ENCODE measurements at regions not wholly inside any gene's neighbourhood (a gene's known extent, or its start where the extent isn't known, plus 50 kb on each side); places are given as distances from the start of the nearest gene placed in this dataset.

- Histone ChIP-seq H3K27me3 (no peaks in the 10 kb centered on the region), H3K27ac (no peak overlapping the region), H3K4me3 (no peak overlapping the region), H3K4me1 (peaks cover 0 to 5% (median 0%) of the 10 kb centered on the region in 10 experiments; a peak in 3 of 20 replicates), H3K4me2 (no peak overlapping the region), H3K9ac (no peak overlapping the region), H3K9me3 (replicated peaks in 1 of 11) (no peaks in the 10 kb centered on the region), H3K36me3 (no peaks in the 10 kb centered on the region), H4K20me1 (no peaks in the 10 kb centered on the region; a peak in 1 of 22 replicates)
- no peak for TF ChIP-seq Cebpa-rat (IDR thresholded peaks at IDR 0.05)
Observed at GRCh38 chr11:127137771-127138280, 137.3 kb upstream of the KIRREL3 start.

GRCh38 chr11:127136438-127136837, 135.9 kb upstream of the KIRREL3 start:
- no peaks in the 10 kb centered on the region; a peak in 1 of 22 replicates for H4K20me1 ChIP-seq
- peaks cover 0 to 7% (median 0%) of the 10 kb centered on the region in 10 experiments; a peak in 3 of 20 replicates for H3K4me1 ChIP-seq
- H3K4me3 ChIP-seq, result no peak overlapping the region
- no peaks in the 10 kb centered on the region for H3K36me3 ChIP-seq
- no peaks in the 10 kb centered on the region for H3K9me3 ChIP-seq (replicated peaks in 1 of 11)
- H3K27ac ChIP-seq, result no peak overlapping the region
- no peaks in the 10 kb centered on the region for H3K27me3 ChIP-seq
- TF ChIP-seq Cebpa-rat (IDR thresholded peaks at IDR 0.05), result no peak
- no peak overlapping the region for H3K4me2 ChIP-seq
- H3K9ac ChIP-seq, result no peak overlapping the region

GRCh38 chr11:127135256-127135655, 134.7 kb upstream of the KIRREL3 start:
- no peak for TF ChIP-seq Cebpa-rat (IDR thresholded peaks at IDR 0.05)
- H3K9ac ChIP-seq, result no peak overlapping the region
- H3K36me3 ChIP-seq, result no peaks in the 10 kb centered on the region
- no peak overlapping the region for H3K27ac ChIP-seq
- H3K9me3 ChIP-seq (replicated peaks in 1 of 11), result no peaks in the 10 kb centered on the region
- peaks cover 0 to 7% (median 0%) of the 10 kb centered on the region in 10 experiments; a peak in 3 of 20 replicates for H3K4me1 ChIP-seq
- no peaks in the 10 kb centered on the region for H3K27me3 ChIP-seq
- H3K4me2 ChIP-seq, result no peak overlapping the region
- no peaks in the 10 kb centered on the region for H4K20me1 ChIP-seq
- no peak overlapping the region for H3K4me3 ChIP-seq

GRCh38 chr11:127133061-127133460, 132.5 kb upstream of the KIRREL3 start:
- H3K4me3 ChIP-seq, result no peak overlapping the region
- no peaks in the 10 kb centered on the region for H3K27me3 ChIP-seq
- H3K4me2 ChIP-seq, result peak overlapping the region in 1 of 11 experiments; percentile 24; a peak in 1 of 22 replicates
- H3K36me3 ChIP-seq, result no peaks in the 10 kb centered on the region
- TF ChIP-seq Cebpa-rat (IDR thresholded peaks at IDR 0.05), result no peak
- no peak overlapping the region for H3K27ac ChIP-seq
- no peak overlapping the region for H3K9ac ChIP-seq
- H4K20me1 ChIP-seq, result no peaks in the 10 kb centered on the region
- H3K4me1 ChIP-seq, result peaks cover 0 to 7% (median 0%) of the 10 kb centered on the region in 10 experiments; a peak in 3 of 20 replicates
- no peaks in the 10 kb centered on the region for H3K9me3 ChIP-seq (replicated peaks in 1 of 11)

- no peaks in the 10 kb centered on the region for H4K20me1 ChIP-seq
- H3K4me2 ChIP-seq, result no peak overlapping the region
- H3K4me1 ChIP-seq, result peaks cover 0 to 7% (median 0%) of the 10 kb centered on the region in 10 experiments; a peak in 3 of 20 replicates
- H3K36me3 ChIP-seq, result no peaks in the 10 kb centered on the region
- no peak overlapping the region for H3K27ac ChIP-seq
- H3K27me3 ChIP-seq, result no peaks in the 10 kb centered on the region
- H3K4me3 ChIP-seq, result no peak overlapping the region
- H3K9me3 ChIP-seq (replicated peaks in 1 of 11), result no peaks in the 10 kb centered on the region; a peak in 2 of 22 replicates
- TF ChIP-seq Cebpa-rat (IDR thresholded peaks at IDR 0.05), result no peak
- no peak overlapping the region for H3K9ac ChIP-seq
Observed at GRCh38 chr11:127130321-127130720, 129.8 kb upstream of the KIRREL3 start.

GRCh38 chr11:127126986-127127385, 126.4 kb upstream of the KIRREL3 start:
- Histone ChIP-seq H3K36me3 (no peaks in the 10 kb centered on the region), H3K27ac (no peak overlapping the region), H3K9me3 (replicated peaks in 1 of 11) (no peaks in the 10 kb centered on the region; a peak in 2 of 22 replicates), H3K9ac (no peak overlapping the region), H3K4me2 (no peak overlapping the region), H3K4me3 (no peak overlapping the region), H3K27me3 (no peaks in the 10 kb centered on the region), H4K20me1 (no peaks in the 10 kb centered on the region), H3K4me1 (no peaks in the 10 kb centered on the region)
- TF ChIP-seq Cebpa-rat (IDR thresholded peaks at IDR 0.05), result no peak

- Histone ChIP-seq H3K36me3 (no peaks in the 10 kb centered on the region), H3K27me3 (no peaks in the 10 kb centered on the region), H3K27ac (no peak overlapping the region), H3K4me2 (no peak overlapping the region), H3K9me3 (replicated peaks in 1 of 11) (no peaks in the 10 kb centered on the region), H3K4me3 (no peak overlapping the region), H3K4me1 (no peaks in the 10 kb centered on the region), H3K9ac (no peak overlapping the region), H4K20me1 (no peaks in the 10 kb centered on the region)
- TF ChIP-seq Cebpa-rat (IDR thresholded peaks at IDR 0.05), result no peak
Observed at GRCh38 chr11:127119356-127119755, 118.8 kb upstream of the KIRREL3 start.

GRCh38 chr11:127118811-127119210, 118.2 kb upstream of the KIRREL3 start:
- Histone ChIP-seq H3K4me2 (no peak overlapping the region), H3K27me3 (no peaks in the 10 kb centered on the region), H3K9ac (no peak overlapping the region), H4K20me1 (no peaks in the 10 kb centered on the region), H3K9me3 (replicated peaks in 1 of 11) (no peaks in the 10 kb centered on the region), H3K27ac (no peak overlapping the region), H3K4me1 (peaks cover 0 to 4% (median 0%) of the 10 kb centered on the region in 10 experiments; a peak in 1 of 20 replicates), H3K4me3 (no peak overlapping the region), H3K36me3 (no peaks in the 10 kb centered on the region)
- TF ChIP-seq Cebpa-rat (IDR thresholded peaks at IDR 0.05), result no peak

GRCh38 chr11:127117231-127117739, 116.7 kb upstream of the KIRREL3 start:
- H3K27me3 ChIP-seq, result no peaks in the 10 kb centered on the region
- no peaks in the 10 kb centered on the region for H3K36me3 ChIP-seq
- no peaks in the 10 kb centered on the region for H3K9me3 ChIP-seq (replicated peaks in 1 of 11)
- H3K4me1 ChIP-seq, result peaks cover 0 to 4% (median 0%) of the 10 kb centered on the region in 10 experiments; a peak in 1 of 20 replicates
- H3K9ac ChIP-seq, result no peak overlapping the region
- no peak overlapping the region for H3K4me2 ChIP-seq
- no peak for TF ChIP-seq Cebpa-rat (IDR thresholded peaks at IDR 0.05)
- H4K20me1 ChIP-seq, result no peaks in the 10 kb centered on the region
- H3K4me3 ChIP-seq, result no peak overlapping the region
- no peak overlapping the region for H3K27ac ChIP-seq

- no peaks in the 10 kb centered on the region for H4K20me1 ChIP-seq
- no peak overlapping the region for H3K4me3 ChIP-seq
- no peaks in the 10 kb centered on the region for H3K36me3 ChIP-seq
- H3K4me1 ChIP-seq, result peaks cover 0 to 13% (median 1%) of the 10 kb centered on the region in 10 experiments; a peak in 13 of 20 replicates
- H3K27me3 ChIP-seq, result no peaks in the 10 kb centered on the region
- no peak for TF ChIP-seq Cebpa-rat (IDR thresholded peaks at IDR 0.05)
- no peak overlapping the region for H3K9ac ChIP-seq
- H3K27ac ChIP-seq, result no peak overlapping the region
- no peak overlapping the region for H3K4me2 ChIP-seq
- no peaks in the 10 kb centered on the region for H3K9me3 ChIP-seq (replicated peaks in 1 of 11)
Observed at GRCh38 chr11:127115844-127116243, 115.3 kb upstream of the KIRREL3 start.
